Forelimb muscle (tissue), 1 donor: ENCODE measurements at regions not wholly inside any gene's neighbourhood (a gene's known extent, or its start where the extent isn't known, plus 50 kb on each side); places are given as distances from the start of the nearest gene placed in this dataset.
"Not testable (repeated sequence)": the region's sequence is repeated elsewhere in the genome, so short reads cannot be mapped to it uniquely, and the experiment has no call there.

Experiments used
- DNase-seq: peaks from one replicate; pipeline ENCODE4 v3.0.0-alpha.2; 2013; ENCODE audit warnings: low read depth

DNA sequence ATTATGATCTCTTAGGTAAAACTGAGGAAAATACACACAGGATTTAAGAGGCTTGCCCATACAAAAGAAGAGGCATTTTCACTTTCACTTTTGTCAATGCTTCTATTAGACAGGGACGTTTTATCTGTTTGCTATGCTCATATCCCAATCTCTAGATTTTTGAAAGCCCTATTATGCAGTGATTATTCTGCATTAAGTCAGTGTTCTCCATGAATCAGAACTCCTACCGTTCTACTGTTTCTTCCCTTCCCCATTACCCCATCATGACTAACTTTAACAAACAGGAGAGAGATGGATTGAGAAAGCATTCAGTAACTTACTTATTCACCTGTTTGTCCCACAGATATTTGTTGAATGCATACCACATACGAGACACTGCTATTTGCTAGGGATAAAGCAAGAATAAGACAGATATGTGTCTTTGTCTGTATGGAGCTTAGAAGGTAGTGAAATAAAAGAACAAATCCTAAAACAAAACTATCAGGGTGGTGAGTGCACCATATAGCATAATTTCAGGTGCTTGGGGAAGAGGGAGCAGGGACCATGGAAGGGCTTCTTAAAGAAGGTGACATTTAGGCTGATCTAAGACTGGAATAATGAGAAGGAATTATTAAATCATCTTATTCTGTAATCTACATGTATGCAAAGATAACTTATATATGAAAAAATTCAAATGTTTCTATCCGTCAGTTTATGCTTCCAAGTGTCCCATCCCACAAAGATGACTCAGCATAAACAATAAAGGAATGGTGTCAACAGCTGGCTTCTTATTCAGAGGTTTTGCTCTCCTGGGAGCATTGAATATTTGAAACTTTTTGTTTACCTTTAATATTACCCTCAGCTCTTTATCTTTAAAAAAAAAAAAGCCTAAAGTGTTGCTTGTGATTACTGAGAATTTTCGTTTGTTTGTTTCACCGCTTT lies 328.1 kb downstream of the HINT1 start:
- no peak for DNase-seq

DNA sequence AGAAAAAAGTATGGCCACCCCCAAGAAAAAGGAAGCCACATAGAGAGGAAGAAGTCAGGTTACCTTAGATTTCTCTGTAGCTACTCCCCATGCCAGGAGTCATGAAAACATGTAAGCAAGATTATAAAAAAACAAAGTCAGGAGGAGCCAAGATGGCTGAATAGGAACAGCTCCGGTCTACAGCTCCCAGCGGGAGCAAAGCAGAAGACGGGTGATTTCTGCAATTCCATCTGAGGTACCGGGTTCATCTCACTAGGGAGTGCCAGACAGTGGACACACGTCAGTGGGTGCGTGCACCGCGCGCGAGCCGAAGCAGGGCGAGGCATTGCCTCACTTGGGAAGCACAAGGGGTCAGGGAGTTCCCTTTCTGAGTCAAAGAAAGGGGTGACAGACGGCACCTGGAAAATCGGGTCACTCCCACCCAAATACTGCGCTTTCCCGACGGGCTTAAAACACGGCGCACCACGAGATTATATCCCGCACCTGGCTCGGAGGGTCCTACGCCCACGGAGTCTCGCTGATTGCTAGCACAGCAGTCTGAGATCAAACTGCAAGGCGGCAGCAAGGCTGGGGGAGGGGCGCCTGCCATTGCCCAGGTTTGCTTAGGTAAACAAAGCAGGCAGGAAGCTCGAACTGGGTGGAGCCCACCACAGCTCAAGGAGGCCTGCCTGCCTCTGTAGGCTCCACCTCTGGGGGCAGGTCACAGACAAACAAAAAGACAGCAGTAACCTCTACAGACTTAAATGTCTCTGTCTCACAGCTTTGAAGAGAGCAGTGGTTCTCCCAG lies 347.3 kb downstream of the HINT1 start:
- not testable (repeated sequence) for DNase-seq

- no peak for DNase-seq
Measured at GRCh38 chr5:130815246-130815645, 349.8 kb downstream of the HINT1 start.

DNA sequence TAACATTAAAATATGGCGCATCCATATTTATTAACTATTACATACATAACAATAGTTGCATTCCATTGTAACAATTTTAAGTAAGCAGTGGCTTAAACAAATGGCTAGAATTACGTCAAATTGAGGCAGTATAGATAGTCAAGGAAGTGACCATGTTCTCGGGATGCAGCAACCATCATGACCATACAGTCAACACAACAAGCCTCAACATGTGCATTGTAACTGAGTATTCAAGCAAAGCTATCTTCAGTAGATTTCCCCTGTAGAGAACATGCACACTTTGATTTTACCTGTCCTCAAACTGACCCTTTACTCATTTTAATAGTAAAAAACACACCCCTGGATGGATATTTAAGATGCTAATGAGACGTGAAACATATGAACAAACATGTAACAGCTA lies 356.4 kb downstream of the HINT1 start:
- DNase-seq = no peak

- DNase-seq = no peak
Measured at GRCh38 chr5:130805648-130806047, 359.4 kb downstream of the HINT1 start.

DNA sequence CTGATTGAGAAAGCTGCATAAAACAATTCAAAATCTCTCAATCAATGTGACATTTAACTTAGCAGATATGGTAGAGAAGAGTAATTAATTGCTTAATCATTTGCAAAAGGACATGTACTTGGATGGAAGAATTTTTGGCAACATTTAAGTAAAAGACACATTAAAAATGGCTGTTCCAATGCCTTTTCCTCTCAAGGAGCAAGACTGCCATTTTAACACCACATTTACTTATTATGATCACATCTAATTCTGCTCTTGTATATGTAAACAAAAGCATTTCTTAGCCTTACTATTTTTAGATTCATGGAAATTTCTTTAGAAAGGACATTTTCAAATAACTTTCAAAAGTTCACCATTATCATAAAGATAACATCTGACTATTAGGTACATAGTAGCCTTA lies 360.0 kb downstream of the HINT1 start:
- DNase-seq = no peak

GRCh38 chr5:130801963-130802362 lies 363.1 kb downstream of the HINT1 start:
- no peak for DNase-seq

DNA sequence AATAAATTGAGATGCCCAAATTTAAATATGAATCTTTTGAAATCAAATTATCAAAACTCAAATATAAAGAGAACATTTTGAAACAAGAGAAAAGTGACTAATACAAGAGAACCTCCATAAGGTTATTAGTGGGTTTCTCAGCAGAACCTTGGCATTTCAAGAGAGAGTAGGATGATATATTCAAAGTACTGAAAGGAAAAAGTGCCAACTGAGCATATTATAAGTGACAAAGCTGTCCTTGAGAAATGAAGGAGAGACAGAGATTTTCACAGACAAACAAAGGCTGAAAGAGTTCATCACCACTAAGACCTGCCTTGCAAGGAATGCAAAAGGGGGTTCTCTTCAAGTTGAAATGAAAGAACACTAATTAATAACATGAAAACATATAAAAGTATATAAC lies 366.0 kb downstream of the HINT1 start:
- DNase-seq = no peak

GRCh38 chr5:130797303-130797702 lies 367.8 kb downstream of the HINT1 start:
- DNase-seq = no peak

DNA sequence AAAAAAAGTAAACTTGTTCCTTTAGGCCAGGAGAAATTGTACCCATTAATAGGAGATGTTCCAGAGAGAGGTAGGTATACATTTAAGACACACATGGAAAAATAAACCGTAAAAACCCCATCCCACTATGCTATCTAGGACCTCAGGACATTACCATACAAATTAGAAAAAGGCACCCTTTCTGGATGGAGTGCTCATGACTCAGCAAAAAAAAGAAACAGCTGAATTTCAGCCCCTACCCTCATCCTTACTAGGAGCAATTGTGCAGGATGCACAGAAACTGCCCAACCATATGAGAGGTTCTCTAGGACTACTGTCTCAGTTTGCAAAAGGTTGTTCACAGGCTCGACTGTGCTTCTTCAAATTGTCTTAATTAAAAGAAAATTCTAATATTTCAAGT lies 368.2 kb downstream of the HINT1 start:
- no peak for DNase-seq

GRCh38 chr5:130796032-130796431 lies 369.0 kb downstream of the HINT1 start:
- DNase-seq = no peak

DNA sequence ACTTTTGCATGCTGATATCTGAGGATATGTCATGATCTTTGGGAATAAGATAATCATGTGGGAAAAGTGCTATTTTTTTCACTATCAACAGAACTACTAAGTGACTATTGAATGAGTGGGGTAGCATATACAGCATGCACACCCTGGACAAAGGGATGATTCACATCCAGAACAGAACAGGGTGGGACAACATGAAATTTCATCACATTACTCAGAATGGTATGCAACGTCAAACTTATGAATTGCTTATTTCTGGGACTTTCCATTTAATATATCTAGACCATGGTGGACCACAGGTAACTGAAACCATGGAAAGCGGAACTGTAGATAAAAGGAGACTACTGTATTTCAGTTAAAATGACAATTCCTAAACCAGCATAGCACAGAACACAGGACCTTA lies 370.0 kb downstream of the HINT1 start:
- DNase-seq = no peak

- no peak for DNase-seq
Measured at GRCh38 chr5:130777794-130778193, 387.3 kb downstream of the HINT1 start.

- DNase-seq = no peak
Measured at GRCh38 chr5:130773813-130774212, 391.2 kb downstream of the HINT1 start.

DNA sequence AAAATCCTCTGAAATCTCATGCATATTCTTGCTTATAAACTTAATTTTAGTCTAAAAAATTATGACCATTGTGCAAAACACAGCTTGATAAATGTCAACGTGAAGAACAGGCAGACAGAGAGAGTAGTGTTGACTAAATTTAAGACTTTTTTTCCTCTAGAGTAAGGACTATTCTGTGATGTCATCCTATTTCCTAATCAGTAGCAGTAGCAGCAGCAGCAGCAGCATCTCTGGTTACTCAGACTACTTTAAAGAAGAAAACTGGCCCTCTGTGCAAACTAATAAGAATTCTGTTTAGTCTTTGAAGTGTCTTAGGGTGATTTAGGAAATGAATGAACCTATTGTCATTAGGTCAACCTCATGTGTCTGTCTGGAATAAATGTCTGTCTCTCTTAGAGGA lies 403.0 kb downstream of the HINT1 start:
- DNase-seq = no peak

DNA sequence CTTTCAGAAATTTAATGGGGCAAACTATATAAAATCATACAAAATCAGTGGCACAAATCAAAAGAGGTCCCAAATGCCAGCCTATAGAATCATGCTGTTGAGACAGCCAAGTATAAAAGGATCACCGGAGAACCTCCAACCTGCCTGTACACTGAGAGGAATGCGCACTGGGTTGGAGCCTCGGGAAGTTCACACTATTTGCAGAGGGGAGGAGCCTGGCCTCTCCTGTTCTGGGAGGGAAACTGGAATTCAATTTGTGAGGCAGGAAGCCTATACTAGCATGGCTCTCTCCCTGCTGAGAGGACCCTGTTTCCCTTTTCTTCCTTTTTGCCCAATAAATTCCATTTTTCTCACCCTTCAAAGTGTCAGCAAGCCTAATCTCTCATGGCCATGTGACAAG lies 406.0 kb downstream of the HINT1 start:
- DNase-seq = no peak

DNA sequence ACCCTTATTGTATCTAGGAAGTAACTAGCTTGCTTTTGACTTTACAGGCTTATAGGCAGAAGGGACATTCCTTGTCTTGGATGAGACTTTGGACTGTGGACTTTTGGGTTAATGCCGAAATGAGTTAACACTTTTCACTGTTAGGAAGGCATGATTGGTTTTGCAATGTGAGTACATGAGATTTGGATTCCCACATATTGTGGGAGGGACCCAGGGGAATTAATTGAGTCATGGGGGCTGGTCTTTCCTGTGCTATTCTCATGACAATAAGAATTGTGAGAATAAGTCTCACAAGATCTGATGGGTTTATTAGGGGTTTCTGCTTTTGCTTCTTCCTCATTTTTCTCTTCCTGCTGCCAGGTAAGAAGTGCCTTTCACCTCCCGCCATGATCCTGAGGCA lies 417.5 kb downstream of the HINT1 start:
- DNase-seq = no peak

DNA sequence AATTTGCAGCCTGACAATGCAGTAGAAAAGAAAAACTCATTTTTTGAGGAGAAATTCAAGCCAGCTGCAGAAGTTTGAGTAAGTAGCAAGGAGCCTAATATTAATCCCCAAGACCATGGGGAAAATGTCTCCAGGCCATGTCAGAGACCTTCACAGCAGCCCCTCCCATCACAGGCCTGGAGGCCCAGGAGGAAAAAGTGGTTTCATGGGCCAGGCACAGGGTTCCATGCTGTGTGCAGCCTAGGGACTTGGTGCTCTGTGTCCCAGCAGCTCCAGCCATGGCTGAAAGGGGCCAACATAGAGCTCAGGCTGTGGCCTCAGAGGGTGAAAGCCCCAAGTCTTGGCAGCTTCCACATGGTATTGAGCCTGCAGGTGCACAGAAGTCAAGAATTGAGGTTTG lies 418.4 kb downstream of the HINT1 start:
- DNase-seq = not testable (repeated sequence)

DNA sequence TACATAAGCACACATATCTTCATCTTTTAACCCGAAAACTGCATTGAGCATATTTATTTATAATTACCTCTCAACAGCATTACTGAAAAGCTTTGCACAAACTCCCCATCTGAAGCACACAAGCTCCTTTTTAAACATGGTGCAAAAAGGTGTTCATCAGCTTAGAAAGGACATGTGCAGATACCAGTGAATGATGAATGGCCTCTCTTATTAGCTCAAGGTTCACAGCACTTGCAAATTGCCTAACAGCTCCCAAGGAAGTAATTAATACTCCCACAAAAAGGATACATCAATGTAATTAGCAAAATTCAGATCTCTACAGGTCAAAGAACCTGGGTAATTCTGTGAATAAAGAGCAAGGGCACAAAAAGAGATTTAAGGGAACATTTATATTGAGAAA lies 422.0 kb downstream of the HINT1 start:
- DNase-seq = no peak

- DNase-seq = no peak
Measured at GRCh38 chr5:130740047-130740569, 424.9 kb downstream of the HINT1 start.

- no peak for DNase-seq
Measured at GRCh38 chr5:130731839-130732238, 433.2 kb downstream of the HINT1 start.

GRCh38 chr5:130729541-130729940 lies 435.5 kb downstream of the HINT1 start:
- DNase-seq = no peak

- no peak for DNase-seq
Measured at GRCh38 chr5:130727830-130728229, 437.2 kb downstream of the HINT1 start.
